ENCODE measurements at regions not wholly inside any gene's neighbourhood (a gene's known extent, or its start where the extent isn't known, plus 50 kb on each side); places are given as distances from the start of the nearest gene placed in this dataset.

GRCh38 chr9:13719981-13720676, 440.6 kb upstream of the MPDZ start:
- no peak overlapping the region for H3K4me3 ChIP-seq (ENCODE audit: low read depth, low read length)

- no peak overlapping the region for H3K4me3 ChIP-seq (ENCODE audit: low read depth, low read length)
Measured at GRCh38 chr9:13719446-13719845, 440.0 kb upstream of the MPDZ start.

- no peak overlapping the region for H3K4me3 ChIP-seq (ENCODE audit: low read depth, low read length)
Measured at GRCh38 chr9:13718539-13718938, 439.0 kb upstream of the MPDZ start.

- no peak overlapping the region for H3K4me3 ChIP-seq (ENCODE audit: low read depth, low read length)
Measured at GRCh38 chr9:13718086-13718485, 438.6 kb upstream of the MPDZ start.

DNA sequence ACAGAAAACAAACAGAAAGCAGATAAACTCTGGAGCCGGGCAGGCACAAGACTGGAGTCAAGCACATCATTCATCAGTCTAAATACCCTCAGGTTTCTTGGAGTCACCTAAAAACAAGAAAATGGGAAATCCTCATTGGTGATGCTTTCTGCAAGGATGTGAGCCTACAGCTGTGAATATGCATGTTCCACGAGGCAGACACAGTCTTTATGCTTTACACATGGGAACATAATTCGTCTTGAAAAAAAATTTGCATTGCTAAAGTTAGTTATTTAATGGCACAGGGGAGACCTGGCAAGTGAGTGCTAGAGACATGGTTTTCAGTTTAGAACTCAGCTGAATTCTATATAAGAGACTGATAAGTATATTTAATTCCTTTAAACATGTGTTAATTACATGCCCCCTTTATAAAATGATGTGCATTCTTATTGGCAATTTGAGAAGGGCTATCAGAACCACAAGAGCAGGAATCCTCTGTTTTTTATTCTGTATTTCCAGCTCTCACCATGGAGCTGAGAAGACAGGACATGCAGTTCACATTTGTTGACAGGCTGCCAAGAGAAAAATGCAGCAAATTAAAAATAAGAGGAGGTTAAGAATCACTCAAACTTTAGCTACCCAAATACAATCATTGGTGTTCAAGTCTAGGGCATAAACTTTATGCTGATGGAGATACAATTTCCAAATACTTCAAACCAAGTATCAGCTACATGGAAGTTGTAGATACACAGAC, 438.0 kb upstream of the MPDZ start:
- H3K4me3 ChIP-seq (ENCODE audit: low read depth, low read length), result no peak overlapping the region

- H3K4me3 ChIP-seq (ENCODE audit: low read depth, low read length), result no peak overlapping the region
Measured at GRCh38 chr9:13716601-13717321, 437.3 kb upstream of the MPDZ start.

DNA sequence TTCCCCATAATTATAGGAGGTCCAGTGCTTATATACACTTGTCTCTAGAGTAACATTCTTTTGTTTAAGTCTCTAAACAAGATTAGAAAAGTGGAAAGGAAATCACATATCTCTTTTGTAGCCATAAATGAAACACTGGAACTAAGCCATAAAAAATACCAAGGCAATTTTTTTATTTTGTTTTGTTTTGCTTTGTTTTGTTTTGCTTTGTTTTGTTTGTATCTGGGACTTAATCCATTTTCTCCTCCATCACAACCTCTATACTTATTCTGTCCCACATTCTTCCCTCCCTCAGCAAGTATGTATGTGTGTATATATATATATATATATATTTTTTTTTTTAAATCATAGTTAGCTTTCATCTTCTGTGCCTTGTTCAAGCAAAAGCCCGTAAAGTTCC, 436.6 kb upstream of the MPDZ start:
- H3K4me3 ChIP-seq (ENCODE audit: low read depth, low read length), result no peak overlapping the region

GRCh38 chr9:13715430-13715829, 435.9 kb upstream of the MPDZ start:
- no peak overlapping the region for H3K4me3 ChIP-seq (ENCODE audit: low read depth, low read length)

- no peak overlapping the region for H3K4me3 ChIP-seq (ENCODE audit: low read depth, low read length)
Measured at GRCh38 chr9:13707612-13708576, 428.4 kb upstream of the MPDZ start.

DNA sequence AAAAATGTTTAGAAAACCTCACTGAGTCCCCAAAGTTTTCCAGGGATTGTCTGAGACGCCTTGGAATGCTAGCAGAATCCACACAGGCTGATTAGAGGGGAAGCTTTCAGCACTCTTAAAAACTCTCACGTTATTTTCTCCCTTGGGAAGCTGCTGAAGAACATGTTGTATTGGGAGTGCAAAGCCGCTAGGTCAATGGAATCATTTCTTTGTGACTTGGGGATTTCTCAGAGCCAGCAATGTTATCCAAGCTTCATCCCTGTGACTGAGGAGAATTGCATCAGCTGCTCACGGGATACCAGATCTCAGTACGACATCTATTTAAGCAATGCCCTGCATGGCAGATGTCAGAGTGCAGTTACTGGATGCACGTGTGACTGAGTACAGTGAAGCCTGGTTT, 426.4 kb upstream of the MPDZ start:
- no peak overlapping the region for H3K4me3 ChIP-seq (ENCODE audit: low read depth, low read length)

DNA sequence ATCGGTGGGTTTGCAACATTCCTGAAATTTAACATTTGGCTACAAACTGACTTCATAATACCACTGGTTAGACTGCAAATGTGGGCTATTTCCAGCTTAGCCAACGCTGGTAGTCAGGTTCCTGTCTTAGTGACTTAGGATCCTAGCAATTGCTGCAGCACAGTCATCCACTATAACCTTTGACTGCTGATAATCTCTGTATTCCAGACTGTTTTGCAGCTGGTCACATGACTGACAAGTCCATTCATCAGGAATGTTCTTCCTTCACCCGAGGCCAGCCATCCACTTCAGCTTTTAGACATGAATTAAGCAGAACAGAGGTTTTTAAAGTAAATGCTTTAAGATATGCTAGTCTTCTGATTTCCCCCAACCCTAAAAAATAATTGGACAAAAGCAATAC, 425.9 kb upstream of the MPDZ start:
- H3K4me3 ChIP-seq (ENCODE audit: low read depth, low read length), result no peak overlapping the region

DNA sequence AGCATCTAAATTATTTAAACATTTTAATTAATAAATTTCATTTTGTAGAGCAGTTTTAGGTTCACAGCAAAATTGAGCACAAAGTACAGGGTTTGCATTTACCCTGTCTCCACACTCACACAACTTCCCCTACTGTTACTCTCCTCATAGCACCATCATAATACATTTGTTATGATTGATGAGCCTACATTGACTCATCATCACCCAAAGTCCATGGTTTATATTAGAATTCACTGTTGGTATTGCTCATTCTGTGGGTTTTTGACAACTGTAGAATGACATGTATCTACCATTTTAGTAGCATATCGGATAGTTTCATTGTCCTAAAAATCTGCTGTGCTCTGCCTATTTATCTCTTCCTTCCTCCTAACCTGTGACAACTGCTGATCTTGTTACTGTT, 411.1 kb upstream of the MPDZ start:
- no peak overlapping the region for H3K4me3 ChIP-seq (ENCODE audit: low read depth, low read length)

- H3K4me3 ChIP-seq (ENCODE audit: low read depth, low read length), result no peak overlapping the region
Measured at GRCh38 chr9:13689925-13690324, 410.4 kb upstream of the MPDZ start.

DNA sequence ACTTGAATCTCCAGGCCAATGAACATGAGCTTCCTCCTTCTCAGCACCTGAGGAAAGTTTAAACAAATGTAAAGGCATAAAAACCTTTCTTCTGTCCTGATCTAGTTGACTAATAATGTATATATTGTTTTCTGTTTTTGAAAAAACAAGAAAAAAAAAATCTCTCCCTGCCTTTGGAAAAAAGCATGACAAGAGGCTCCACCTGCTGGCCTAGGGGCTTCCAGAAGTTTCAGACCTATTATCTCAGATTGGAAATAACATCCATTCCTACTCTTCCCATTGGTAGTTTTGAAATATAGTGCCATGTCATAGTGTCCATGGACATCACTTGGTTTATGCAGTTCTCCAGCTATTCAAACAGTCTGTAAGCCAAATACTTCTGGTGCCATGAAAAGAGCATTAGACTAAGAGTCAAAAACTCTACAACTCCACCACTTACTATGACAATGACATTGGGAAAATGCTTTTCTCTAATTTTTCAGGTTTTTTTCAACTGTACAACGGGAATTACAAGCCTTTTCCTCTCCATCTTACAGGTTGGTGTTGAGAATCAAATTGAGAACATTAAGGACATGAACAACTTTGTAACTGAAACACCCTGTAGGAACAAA, 409.6 kb upstream of the MPDZ start:
- H3K4me3 ChIP-seq (ENCODE audit: low read depth, low read length), result no peak overlapping the region

GRCh38 chr9:13688223-13688989, 408.9 kb upstream of the MPDZ start:
- no peak overlapping the region for H3K4me3 ChIP-seq (ENCODE audit: low read depth, low read length)

GRCh38 chr9:13684656-13685055, 405.2 kb upstream of the MPDZ start:
- no peak overlapping the region for H3K4me3 ChIP-seq (ENCODE audit: low read depth, low read length)

DNA sequence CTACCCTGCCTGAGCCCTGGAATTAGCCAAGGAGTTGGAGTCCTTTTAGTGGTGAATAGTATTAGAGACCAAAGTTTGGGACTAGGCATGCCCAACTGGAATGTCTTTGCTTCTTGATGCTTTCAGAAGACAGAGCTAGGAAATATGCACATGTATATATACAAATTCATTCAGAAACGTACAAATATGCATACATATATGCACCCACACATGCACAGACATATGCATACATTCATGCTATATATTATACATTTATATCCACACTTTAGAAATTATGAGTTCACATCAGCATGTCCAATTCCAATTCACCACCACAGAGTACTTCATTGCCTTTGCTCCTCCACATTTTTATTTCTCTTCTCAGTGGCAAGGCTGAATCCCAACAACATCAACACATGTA, 398.3 kb upstream of the MPDZ start:
- H3K4me3 ChIP-seq (ENCODE audit: low read depth, low read length), result no peak overlapping the region

GRCh38 chr9:13675638-13676000, 396.1 kb upstream of the MPDZ start:
- no peak overlapping the region for H3K4me3 ChIP-seq (ENCODE audit: low read depth, low read length)

DNA sequence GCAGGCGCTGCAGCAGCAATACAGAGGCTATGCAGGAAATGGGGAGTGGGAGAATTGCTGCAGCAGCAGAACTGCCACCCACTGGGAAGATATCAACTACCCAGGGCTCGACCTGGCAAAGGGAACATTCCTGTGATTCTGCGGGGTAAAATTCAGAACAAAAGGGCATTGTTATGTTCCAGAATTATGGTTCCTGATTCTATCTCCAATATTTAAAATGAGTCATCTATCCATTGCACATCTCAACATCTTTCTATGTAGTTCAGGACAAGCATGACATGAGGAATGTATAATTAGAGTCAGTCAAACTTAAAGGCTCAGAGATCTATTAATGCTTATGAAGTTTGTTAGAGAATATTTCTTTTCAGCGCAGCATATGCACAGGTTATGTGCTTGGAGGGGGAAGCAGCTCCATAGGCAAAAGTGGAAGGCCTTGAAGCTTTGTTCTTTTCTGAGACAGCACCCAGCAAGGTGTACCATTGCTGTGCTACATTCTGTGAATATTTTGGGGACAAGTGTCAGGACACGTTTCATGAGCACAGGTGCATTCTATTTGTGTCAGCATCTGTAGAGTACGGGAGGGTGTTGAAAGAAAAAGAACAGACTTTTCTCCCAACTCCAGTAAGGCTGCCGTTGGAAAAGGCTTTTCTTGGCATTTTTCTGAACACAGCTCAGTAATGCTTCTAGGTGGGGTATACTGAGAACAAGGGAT, 395.6 kb upstream of the MPDZ start:
- no peak overlapping the region for H3K4me3 ChIP-seq (ENCODE audit: low read depth, low read length)

Data from iPS-11a (cell line).